ENCODE measurements at regions not wholly inside any gene's neighbourhood (a gene's known extent, or its start where the extent isn't known, plus 50 kb on each side); places are given as distances from the start of the nearest gene placed in this dataset.

DNA sequence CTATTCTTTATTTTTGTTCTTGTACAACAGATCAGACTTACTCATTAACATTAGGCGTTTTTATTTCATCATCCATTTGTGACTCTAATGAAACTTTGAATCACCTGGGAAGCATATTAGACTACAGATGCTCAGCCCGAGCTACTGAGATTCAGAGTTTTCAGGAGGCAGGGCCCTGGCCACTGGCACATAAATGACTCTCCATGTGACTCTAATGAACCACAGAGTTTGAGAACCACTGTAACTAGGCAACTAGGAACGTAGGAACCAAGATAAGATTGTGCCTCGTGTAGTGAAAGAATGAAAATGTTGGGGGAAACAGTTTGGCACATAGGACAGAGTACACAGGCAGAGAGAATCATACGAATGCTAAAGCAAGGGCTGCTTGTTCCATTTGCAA lies 405.9 kb upstream of the BTBD3 start:
- no peak for TF ChIP-seq BHLHE40 (IDR thresholded peaks at IDR 0.05; ENCODE audit: low read depth, low read length)
- TF ChIP-seq, protein P1, sequence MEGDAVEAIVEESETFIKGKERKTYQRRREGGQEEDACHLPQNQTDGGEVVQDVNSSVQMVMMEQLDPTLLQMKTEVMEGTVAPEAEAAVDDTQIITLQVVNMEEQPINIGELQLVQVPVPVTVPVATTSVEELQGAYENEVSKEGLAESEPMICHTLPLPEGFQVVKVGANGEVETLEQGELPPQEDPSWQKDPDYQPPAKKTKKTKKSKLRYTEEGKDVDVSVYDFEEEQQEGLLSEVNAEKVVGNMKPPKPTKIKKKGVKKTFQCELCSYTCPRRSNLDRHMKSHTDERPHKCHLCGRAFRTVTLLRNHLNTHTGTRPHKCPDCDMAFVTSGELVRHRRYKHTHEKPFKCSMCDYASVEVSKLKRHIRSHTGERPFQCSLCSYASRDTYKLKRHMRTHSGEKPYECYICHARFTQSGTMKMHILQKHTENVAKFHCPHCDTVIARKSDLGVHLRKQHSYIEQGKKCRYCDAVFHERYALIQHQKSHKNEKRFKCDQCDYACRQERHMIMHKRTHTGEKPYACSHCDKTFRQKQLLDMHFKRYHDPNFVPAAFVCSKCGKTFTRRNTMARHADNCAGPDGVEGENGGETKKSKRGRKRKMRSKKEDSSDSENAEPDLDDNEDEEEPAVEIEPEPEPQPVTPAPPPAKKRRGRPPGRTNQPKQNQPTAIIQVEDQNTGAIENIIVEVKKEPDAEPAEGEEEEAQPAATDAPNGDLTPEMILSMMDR (conservative IDR thresholded peaks at IDR 0.05; ENCODE audit: low read depth, low read length): no peak
- TF ChIP-seq CEBPB (IDR thresholded peaks at IDR 0.05; ENCODE audit: low read depth, low read length): no peak
- TF ChIP-seq FOS (IDR thresholded peaks at IDR 0.05; ENCODE audit: low read depth, low read length): no peak
- TF ChIP-seq, protein P2, sequence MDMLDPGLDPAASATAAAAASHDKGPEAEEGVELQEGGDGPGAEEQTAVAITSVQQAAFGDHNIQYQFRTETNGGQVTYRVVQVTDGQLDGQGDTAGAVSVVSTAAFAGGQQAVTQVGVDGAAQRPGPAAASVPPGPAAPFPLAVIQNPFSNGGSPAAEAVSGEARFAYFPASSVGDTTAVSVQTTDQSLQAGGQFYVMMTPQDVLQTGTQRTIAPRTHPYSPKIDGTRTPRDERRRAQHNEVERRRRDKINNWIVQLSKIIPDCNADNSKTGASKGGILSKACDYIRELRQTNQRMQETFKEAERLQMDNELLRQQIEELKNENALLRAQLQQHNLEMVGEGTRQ (IDR thresholded peaks at IDR 0.05; ENCODE audit: low read depth, low read length): no peak
- TF ChIP-seq POLR2A (IDR thresholded peaks at IDR 0.05; ENCODE audit: low read depth, low read length): no peak
